ENCODE measurements at regions not wholly inside any gene's neighbourhood (a gene's known extent, or its start where the extent isn't known, plus 50 kb on each side); places are given as distances from the start of the nearest gene placed in this dataset.

DNA sequence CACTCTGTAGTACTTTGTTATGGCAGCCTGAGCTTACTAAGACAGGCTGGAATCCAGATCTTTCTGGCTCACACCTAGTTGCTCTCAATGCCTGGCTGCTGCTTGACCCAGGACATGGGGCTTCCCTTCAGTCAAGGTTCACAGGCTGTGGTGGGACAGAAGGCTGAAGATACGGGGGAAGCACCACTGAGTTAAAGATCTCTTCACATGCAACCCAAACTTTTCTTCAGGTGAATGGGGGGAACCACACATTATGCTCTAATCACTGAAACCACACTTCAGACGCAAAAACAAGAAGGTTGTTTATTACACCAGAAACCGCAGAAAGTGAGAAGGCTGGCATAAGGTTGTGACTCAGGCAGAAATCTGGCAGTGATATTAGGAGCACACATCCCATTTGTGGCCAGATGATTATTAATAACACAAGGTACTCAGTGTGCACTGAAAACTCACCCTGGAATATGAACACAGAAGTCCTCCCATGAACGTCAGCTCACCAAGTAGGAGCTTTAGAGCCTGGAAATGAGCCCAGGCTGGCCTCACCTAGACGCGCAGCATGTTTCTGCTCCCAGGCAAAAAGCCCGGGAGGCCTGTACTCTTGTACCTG lies 230.5 kb upstream of the CHRNA7 start:
- no peak overlapping the region for H3K4me3 ChIP-seq (ENCODE audit: low read depth, low read length)
- TF ChIP-seq, protein P1, sequence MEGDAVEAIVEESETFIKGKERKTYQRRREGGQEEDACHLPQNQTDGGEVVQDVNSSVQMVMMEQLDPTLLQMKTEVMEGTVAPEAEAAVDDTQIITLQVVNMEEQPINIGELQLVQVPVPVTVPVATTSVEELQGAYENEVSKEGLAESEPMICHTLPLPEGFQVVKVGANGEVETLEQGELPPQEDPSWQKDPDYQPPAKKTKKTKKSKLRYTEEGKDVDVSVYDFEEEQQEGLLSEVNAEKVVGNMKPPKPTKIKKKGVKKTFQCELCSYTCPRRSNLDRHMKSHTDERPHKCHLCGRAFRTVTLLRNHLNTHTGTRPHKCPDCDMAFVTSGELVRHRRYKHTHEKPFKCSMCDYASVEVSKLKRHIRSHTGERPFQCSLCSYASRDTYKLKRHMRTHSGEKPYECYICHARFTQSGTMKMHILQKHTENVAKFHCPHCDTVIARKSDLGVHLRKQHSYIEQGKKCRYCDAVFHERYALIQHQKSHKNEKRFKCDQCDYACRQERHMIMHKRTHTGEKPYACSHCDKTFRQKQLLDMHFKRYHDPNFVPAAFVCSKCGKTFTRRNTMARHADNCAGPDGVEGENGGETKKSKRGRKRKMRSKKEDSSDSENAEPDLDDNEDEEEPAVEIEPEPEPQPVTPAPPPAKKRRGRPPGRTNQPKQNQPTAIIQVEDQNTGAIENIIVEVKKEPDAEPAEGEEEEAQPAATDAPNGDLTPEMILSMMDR (IDR thresholded peaks at IDR 0.05; ENCODE audit: low read depth, low read length) = no peak

DNA sequence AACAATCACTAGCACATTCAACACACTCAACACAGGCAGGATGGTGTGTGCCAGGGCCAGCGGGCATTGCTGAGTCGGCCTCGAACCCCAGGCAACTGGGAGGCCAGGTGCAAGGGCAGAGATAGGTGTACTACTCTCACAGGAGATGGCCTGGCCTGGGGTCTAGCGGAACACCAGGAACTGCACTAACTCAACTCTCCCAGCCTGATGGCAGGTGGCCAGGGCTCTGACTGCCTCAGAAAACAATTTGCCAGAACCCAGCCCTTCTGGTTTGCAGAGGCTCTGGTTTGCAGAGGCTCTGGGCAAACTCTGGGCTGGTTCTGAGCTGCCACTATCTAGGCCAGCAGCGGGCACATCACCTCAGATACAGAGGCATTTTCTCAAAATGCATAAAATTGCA lies 229.2 kb upstream of the CHRNA7 start:
- no peak overlapping the region for H3K4me3 ChIP-seq (ENCODE audit: low read depth, low read length)
- TF ChIP-seq, protein P1 (IDR thresholded peaks at IDR 0.05; ENCODE audit: low read depth, low read length) = no peak

DNA sequence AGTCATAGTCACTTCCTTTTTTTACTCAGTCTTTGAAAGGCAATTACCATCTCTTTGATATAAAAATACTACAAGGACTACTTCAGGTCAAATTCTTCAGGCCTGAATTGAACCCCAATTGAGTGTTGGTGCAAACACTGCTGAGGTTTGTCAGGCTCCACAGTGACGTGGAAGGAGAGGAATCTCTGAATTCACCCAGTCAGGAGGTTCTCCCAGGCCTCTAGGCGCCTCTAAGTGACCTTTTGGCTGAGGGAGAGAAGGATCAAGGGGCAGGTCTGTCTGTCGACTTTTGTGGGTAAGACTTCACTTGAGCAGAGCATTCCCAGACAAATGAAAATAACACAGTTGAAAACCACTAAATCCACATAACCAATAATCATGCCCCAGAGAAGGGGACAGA lies 227.6 kb upstream of the CHRNA7 start:
- TF ChIP-seq, protein P1 (IDR thresholded peaks at IDR 0.05; ENCODE audit: low read depth, low read length) = no peak
- no peak overlapping the region for H3K4me3 ChIP-seq (ENCODE audit: low read depth, low read length)

DNA sequence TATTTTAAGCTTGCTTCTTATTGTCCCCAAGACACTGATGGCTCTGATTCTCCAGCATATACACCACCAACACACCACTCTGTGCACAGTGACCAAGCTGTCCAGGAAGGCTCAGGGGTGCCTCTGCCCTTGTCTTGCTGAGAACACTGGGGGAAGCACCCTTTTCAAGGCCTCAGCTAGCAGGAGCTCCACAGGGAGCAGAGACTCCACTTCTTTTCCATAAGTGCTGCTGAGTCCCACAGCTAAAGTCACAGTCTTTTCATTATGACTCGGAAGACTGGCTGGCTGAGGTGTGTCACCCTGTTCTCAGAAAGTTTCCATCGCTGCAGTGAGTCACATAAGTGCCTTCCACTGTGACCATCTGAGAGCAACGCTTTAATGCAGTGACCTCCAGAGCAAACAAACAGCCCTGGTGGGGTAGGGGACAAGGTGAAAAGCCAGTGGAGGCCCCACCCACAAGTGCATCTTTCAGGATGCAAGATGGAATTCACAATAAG lies 226.9 kb upstream of the CHRNA7 start:
- no peak overlapping the region for H3K4me3 ChIP-seq (ENCODE audit: low read depth, low read length)
- TF ChIP-seq, protein P1 (IDR thresholded peaks at IDR 0.05; ENCODE audit: low read depth, low read length) = no peak

DNA sequence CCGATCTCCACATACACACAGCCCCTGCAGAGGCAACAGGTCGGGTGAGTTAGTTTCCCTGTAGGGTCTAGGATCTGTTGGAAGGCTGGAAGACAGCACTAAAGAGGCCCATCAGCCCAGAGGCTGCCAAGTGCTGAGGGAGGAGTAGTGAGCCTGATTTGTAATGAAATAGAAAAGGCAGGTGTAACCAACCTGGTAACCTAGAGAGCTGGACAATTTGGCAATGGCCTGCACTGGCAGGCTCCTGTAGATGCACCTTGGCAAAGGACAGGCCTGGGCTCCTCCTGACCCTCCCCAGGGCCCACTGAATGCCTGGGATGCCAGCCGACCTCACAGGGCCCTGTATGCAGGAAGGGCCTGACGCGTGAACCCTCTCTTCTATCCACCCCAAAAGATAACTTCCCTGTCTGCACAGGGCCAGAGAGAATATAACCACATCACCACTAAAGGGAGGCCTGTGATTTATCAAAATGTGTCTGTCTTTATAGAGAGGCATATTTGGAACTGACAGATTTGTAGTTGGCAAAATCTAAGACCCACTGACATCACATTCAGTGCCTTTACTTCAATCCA lies 225.1 kb upstream of the CHRNA7 start:
- H3K4me3 ChIP-seq (ENCODE audit: low read depth, low read length) = no peak overlapping the region
- TF ChIP-seq, protein P1 (IDR thresholded peaks at IDR 0.05; ENCODE audit: low read depth, low read length) = no peak

DNA sequence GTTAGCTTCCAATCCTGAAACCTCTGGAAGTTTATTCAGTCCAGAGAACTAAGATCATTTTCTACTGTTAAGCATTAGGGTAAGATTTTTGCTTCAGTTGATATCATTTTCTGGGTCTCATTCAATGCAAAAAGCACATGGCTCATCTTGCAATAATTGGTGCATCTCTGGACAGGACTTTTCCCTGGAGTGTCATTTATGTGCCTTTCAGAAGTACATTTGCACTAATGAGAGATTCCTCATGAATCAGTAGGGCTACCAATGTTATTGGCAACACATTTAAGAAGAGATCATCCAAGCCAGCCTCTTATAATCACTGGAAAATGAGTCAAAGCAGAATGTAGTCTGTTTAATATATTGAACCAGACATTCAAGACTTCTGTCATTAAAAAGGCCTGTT lies 224.2 kb upstream of the CHRNA7 start:
- no peak overlapping the region for H3K4me3 ChIP-seq (ENCODE audit: low read depth, low read length)
- TF ChIP-seq, protein P1 (IDR thresholded peaks at IDR 0.05; ENCODE audit: low read depth, low read length) = no peak

DNA sequence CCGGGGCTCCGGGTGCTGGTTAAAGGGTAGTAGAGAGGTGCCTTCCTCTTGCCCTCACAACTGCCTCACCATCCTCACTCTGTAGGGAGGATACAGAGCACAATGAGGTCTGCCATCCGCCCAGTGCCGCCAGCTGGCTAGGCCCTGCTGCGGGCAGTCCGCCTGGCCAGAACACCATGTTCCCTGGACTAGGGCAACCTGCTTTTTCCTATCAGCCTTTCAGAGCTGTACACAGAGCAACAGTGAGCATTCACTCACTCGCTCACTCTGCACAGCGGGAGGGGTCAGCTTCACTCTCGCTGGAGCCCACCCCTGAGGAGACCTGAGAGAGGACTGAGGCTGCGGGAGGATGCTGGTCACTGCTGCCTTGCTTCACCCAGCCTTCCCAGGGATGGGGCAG lies 218.7 kb upstream of the CHRNA7 start:
- TF ChIP-seq, protein P1 (IDR thresholded peaks at IDR 0.05; ENCODE audit: low read depth, low read length) = no peak
- H3K4me3 ChIP-seq (ENCODE audit: low read depth, low read length) = no peak overlapping the region
